Iris pigment epithelial cell (primary cell): ENCODE measurements at regions not wholly inside any gene's neighbourhood (a gene's known extent, or its start where the extent isn't known, plus 50 kb on each side); places are given as distances from the start of the nearest gene placed in this dataset.
A peak's percentile ranks its signal among the peaks of the same experiment; 100 is the strongest.

ENCODE experiments used
- DNase-seq: peaks from one replicate; pipeline ENCODE4 v3.0.0-alpha.2; 2011; ENCODE audit warnings: low read depth

- DNase-seq = peak; percentile 2
Observed at GRCh38 chr15:88744548-88745020, 58.7 kb upstream of the ACAN start.

- peak; percentile 21 for DNase-seq
Observed at GRCh38 chr15:88745065-88745464, 58.2 kb upstream of the ACAN start.

GRCh38 chr15:88745696-88746095 is 57.5 kb upstream of the ACAN start:
- peak; percentile 77 for DNase-seq

GRCh38 chr15:88746451-88746850 is 56.8 kb upstream of the ACAN start:
- no peak for DNase-seq

- no peak for DNase-seq
Observed at GRCh38 chr15:88747111-88747510, 56.1 kb upstream of the ACAN start.

- no peak for DNase-seq
Observed at GRCh38 chr15:88747631-88748030, 55.6 kb upstream of the ACAN start.

- no peak for DNase-seq
Observed at GRCh38 chr15:88748081-88748480, 55.2 kb upstream of the ACAN start.

GRCh38 chr15:88748651-88749050 is 54.6 kb upstream of the ACAN start:
- no peak for DNase-seq

- DNase-seq = no peak
Observed at GRCh38 chr15:88749699-88750098, 53.5 kb upstream of the ACAN start.

GRCh38 chr15:88752501-88752900 is 50.7 kb upstream of the ACAN start:
- DNase-seq = no peak

GRCh38 chr15:88752951-88753350 is 50.3 kb upstream of the ACAN start:
- no peak for DNase-seq
